ENCODE measurements at regions not wholly inside any gene's neighbourhood (a gene's known extent, or its start where the extent isn't known, plus 50 kb on each side); places are given as distances from the start of the nearest gene placed in this dataset.

DNA sequence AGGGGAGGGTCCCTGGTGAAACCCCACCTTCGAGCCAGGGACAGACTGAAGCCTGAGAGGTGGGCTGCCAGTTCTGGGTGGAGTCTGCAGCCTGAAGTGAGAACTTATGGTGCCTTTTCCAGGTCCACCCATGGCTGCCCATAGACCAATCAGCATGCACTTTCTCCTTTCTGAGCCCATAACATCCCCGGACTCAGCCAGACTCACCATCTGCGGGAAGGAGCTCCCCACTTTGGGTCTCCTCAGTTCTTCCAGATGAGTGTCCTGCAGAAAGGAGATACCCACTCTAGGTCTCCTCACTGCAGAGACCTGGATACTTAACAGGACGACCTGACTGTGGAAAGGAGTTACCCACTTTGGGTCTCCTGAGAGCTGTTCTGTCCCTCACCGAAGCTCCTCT lies 1673.4 kb upstream of the TMEFF2 start:
- RAD21 ChIA-PET (ENCODE audit: low non-redundant PET in 1 of 2, low total read pairs in 2 of 2, uncharacterized antibody in 2 of 2, unreplicated experiment in 2 of 2): no interaction called here

More for the DNA sequence above, 1673.4 kb upstream of the TMEFF2 start:
- no peaks in the 10 kb centered on the region for H4K20me1 ChIP-seq (ENCODE audit: insufficient read depth)
- H3K4me1 ChIP-seq (ENCODE audit: control insufficient read depth in 1 of 2, insufficient read depth in 2 of 2, low read length in 2 of 2): no peaks in the 10 kb centered on the region; a peak in 1 of 4 replicates
- TF ChIP-seq TCF7L2 (IDR thresholded peaks at IDR 0.05; ENCODE audit: borderline replicate concordance, extremely low read depth, insufficient read depth, insufficient read length) (no peak), JUND (IDR thresholded peaks at IDR 0.05) (no peak), RAD21 (IDR thresholded peaks at IDR 0.05; ENCODE audit: low read depth) (no peak), FOSL1 (IDR thresholded peaks at IDR 0.05; ENCODE audit: low read depth) (no peak), EZH2phosphoT487 (IDR thresholded peaks at IDR 0.05; ENCODE audit: borderline replicate concordance) (no peak), SIN3A (IDR thresholded peaks at IDR 0.05; ENCODE audit: low read depth) (no peak), CBX3 (IDR thresholded peaks at IDR 0.05; ENCODE audit: low read depth) (no peak), SP1 (IDR thresholded peaks at IDR 0.05; ENCODE audit: low read depth) (no peak), ZFX (IDR thresholded peaks at IDR 0.05) (no peak), ELF1 (IDR thresholded peaks at IDR 0.05; ENCODE audit: borderline replicate concordance, low read depth) (no peak)
- TF ChIP-seq, protein P1, sequence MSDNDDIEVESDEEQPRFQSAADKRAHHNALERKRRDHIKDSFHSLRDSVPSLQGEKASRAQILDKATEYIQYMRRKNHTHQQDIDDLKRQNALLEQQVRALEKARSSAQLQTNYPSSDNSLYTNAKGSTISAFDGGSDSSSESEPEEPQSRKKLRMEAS (IDR thresholded peaks at IDR 0.05): no peak
- TF ChIP-seq, protein P2, sequence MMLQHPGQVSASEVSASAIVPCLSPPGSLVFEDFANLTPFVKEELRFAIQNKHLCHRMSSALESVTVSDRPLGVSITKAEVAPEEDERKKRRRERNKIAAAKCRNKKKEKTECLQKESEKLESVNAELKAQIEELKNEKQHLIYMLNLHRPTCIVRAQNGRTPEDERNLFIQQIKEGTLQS (IDR thresholded peaks at IDR 0.05): no peak
- TF ChIP-seq, protein P3, sequence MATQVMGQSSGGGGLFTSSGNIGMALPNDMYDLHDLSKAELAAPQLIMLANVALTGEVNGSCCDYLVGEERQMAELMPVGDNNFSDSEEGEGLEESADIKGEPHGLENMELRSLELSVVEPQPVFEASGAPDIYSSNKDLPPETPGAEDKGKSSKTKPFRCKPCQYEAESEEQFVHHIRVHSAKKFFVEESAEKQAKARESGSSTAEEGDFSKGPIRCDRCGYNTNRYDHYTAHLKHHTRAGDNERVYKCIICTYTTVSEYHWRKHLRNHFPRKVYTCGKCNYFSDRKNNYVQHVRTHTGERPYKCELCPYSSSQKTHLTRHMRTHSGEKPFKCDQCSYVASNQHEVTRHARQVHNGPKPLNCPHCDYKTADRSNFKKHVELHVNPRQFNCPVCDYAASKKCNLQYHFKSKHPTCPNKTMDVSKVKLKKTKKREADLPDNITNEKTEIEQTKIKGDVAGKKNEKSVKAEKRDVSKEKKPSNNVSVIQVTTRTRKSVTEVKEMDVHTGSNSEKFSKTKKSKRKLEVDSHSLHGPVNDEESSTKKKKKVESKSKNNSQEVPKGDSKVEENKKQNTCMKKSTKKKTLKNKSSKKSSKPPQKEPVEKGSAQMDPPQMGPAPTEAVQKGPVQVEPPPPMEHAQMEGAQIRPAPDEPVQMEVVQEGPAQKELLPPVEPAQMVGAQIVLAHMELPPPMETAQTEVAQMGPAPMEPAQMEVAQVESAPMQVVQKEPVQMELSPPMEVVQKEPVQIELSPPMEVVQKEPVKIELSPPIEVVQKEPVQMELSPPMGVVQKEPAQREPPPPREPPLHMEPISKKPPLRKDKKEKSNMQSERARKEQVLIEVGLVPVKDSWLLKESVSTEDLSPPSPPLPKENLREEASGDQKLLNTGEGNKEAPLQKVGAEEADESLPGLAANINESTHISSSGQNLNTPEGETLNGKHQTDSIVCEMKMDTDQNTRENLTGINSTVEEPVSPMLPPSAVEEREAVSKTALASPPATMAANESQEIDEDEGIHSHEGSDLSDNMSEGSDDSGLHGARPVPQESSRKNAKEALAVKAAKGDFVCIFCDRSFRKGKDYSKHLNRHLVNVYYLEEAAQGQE (IDR thresholded peaks at IDR 0.05; ENCODE audit: low read depth): no peak
- intact Hi-C loops (cut with micrococcal nuclease): no loop called here
- DNase-seq (ENCODE audit: low read depth, low spot score) (no peak), ATAC-seq (no peak)
- H3K9ac ChIP-seq (ENCODE audit: low read length): no peak overlapping the region
- ChIA-PET CTCF (no interaction called here), POLR2A (no interaction called here)
- H3K79me2 ChIP-seq (ENCODE audit: insufficient read depth, low read length): no peaks in the 10 kb centered on the region
- BruUV-seq (replicated peaks): no TSS peak
- no peak overlapping the region for H2AFZ ChIP-seq (ENCODE audit: low read depth, low read length, poor library complexity, severe bottlenecking)
- no peak overlapping the region for H3K4me3 ChIP-seq (replicated peaks in 1 of 2; ENCODE audit: low read depth in 1 of 2, low read length in 2 of 2)
- H3K36me3 ChIP-seq (ENCODE audit: control insufficient read depth in 1 of 2, insufficient read depth in 2 of 2, low read length in 2 of 2): no peaks in the 10 kb centered on the region
- H3K27me3 ChIP-seq (ENCODE audit: insufficient read depth, low read length): no peaks in the 10 kb centered on the region
- H3K9me2 ChIP-seq (ENCODE audit: insufficient read depth): no peaks in the 10 kb centered on the region
- H3K9me3 ChIP-seq (ENCODE audit: control insufficient read depth in 1 of 2, insufficient read depth in 1 of 2, low read depth in 1 of 2, low read length in 2 of 2): no peaks in the 10 kb centered on the region
- H3K4me2 ChIP-seq (ENCODE audit: low read length): no peak overlapping the region
- H3K27ac ChIP-seq (ENCODE audit: low read depth, low read length): no peak overlapping the region

All from HCT116 (cell line).